AG09309 (cell line): ENCODE measurements at regions not wholly inside any gene's neighbourhood (a gene's known extent, or its start where the extent isn't known, plus 50 kb on each side); places are given as distances from the start of the nearest gene placed in this dataset.
"Not testable (repeated sequence)": the region's sequence is repeated elsewhere in the genome, so short reads cannot be mapped to it uniquely, and the experiment has no call there.

Source experiments
- DNase-seq: peaks from one replicate; pipeline ENCODE4 v3.0.0-alpha.2; 2010; ENCODE audit warnings: low read depth
- H3K4me3 ChIP-seq: 2 replicates; pipeline ENCODE4 v1.5.1; 2011; ENCODE audit warnings: mild to moderate bottlenecking, low read depth, low read length, moderate library complexity; ENCODE audit not compliant: control insufficient read depth
- TF ChIP-seq, protein P1 (sequence below): IDR thresholded peaks from 2 replicates; pipeline ENCODE4 v1.5.1; 2011; ENCODE audit warnings: mild to moderate bottlenecking, low read depth, low read length, inconsistent platforms; ENCODE audit not compliant: insufficient read depth, control insufficient read depth; ENCODE audit errors: missing control alignments

DNA sequence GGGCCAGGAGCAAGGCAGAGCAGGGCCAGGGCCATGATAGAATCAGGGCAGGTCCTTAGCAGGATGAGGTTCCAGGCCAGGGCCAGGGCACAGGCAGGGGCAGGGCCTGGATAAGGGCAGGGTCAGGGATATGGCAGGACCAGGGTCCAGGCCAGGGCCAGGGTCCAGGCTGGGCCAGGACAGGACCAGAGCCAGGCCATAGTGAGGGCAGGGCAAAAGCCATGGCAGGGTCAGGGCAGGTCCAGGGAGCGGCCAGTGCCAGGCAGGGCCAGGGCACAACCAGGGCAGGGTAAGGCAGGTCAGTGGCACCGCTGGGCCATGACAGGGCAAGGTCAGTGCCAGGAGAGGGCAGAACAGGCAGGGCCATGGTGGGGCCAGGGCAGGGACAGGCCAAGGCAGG, 152.2 kb downstream of the LIPI start:
- H3K4me3 ChIP-seq = no peak overlapping the region
- DNase-seq = no peak
- TF ChIP-seq, protein P1, sequence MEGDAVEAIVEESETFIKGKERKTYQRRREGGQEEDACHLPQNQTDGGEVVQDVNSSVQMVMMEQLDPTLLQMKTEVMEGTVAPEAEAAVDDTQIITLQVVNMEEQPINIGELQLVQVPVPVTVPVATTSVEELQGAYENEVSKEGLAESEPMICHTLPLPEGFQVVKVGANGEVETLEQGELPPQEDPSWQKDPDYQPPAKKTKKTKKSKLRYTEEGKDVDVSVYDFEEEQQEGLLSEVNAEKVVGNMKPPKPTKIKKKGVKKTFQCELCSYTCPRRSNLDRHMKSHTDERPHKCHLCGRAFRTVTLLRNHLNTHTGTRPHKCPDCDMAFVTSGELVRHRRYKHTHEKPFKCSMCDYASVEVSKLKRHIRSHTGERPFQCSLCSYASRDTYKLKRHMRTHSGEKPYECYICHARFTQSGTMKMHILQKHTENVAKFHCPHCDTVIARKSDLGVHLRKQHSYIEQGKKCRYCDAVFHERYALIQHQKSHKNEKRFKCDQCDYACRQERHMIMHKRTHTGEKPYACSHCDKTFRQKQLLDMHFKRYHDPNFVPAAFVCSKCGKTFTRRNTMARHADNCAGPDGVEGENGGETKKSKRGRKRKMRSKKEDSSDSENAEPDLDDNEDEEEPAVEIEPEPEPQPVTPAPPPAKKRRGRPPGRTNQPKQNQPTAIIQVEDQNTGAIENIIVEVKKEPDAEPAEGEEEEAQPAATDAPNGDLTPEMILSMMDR = no peak

DNA sequence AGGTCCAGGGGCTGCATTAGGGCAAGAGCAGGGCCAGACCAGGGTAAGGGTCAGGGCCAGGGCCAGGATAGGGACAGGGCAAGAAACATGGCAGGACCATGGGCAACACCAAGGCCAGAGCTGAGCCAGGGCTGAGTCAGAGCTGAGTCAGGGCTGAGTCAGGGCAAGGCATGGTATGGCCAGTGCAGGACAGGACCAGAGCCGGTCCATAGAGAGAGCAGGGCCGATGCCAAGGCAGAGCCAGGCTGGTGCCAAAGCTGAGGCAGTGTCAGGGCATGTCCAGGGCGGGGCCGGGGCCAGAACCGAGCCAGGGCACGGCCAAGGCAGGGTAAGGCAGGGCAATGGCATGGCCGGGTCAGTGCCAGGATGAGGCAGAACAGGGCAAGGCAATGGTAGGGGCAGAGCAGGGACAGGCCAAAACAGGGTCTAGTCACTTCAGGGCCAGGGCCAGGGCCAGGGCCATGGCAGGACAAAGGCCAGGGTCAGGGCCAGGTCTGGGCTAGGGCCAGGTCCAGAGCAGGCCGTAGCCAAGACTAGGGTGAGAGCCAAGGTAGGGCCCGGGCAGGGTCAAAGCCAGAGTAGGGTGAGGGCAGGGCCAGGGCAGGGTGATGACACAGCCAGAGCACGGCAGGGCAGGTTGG, 152.8 kb downstream of the LIPI start:
- DNase-seq, H3K4me3 ChIP-seq: not testable (repeated sequence)

- TF ChIP-seq, protein P1 = no peak
- DNase-seq = no peak
- H3K4me3 ChIP-seq = no peak overlapping the region
Measured at GRCh38 chr21:14057313-14057712, 153.4 kb downstream of the LIPI start.

DNA sequence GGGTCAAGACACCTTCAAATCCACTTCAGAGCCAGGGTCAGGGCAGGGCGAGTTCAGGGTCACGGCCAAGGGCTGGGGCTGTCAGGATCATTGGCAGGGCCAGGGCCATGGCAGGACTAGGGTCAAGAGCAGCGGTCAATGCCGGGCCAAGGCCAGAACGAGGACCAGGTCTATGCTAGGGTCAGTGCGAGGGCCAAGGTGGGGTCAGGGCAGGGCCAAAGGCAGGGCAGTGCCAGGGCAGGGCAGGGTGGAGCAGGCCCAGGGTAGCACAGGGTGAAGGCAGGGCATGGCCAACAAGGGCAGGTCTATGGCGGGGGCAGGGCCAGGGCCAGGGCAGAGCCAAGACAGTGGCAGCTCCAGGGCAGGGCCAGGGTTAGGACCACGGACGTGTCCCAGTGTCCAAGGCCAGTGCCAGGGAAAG, 154.0 kb downstream of the LIPI start:
- TF ChIP-seq, protein P1 = no peak
- no peak overlapping the region for H3K4me3 ChIP-seq
- no peak for DNase-seq

DNA sequence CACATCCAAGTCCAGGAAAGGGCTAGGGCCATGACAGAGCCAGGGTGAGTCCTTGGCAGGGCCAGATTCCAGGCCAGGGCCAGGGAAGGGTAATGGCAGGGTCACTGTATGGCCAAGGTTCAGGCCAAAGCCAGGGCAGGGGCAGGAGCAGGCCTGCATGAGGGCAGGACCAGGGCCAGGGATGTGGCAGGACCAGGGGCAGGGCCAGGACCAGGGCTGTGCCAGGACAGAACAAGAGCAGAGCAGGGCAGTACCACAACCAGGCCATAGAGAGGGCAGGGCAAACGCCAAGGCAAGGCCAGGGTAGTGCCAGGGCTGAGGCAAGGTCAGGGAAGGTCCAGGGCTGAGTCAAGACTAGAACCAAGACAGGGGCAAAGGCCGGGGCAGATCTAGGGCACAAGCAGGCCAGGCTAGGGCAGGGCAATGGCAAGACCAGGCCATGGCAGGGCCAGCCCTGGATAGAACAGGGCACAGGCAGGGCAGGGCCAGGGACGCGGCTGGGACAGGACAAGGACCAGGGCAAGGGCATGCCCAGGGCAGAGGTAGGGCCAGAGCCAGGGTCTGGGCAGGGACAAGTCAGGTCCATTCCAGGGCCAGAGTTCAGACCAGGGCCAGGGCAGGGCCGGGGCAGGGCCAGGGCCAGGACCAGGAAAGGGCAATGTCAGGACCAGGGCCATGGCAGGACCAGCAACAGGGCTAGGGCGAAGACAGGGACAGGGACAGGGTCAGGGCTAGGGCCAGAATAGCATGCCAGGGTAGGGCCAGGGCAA, 154.8 kb downstream of the LIPI start:
- DNase-seq, H3K4me3 ChIP-seq: not testable (repeated sequence)

DNA sequence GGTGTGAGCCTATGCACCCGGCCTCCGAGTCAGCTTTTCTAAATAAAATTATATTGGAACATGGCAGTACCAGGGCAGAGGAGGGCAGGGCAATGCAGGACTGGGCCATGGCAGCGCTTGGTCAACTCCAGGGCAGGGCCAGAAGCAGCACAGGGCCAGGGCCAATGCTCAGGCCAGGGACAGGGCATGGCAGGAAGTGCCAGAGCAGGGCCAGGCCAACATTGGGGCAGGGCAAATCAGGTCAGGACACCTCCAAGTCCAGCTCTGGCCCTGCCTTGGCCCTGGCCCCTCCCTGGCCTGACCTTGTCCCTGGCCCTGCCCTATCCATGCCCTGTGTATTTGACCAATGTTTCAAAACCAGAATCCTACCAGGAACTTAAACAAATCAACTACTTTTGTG, 156.1 kb downstream of the LIPI start:
- no peak overlapping the region for H3K4me3 ChIP-seq
- no peak for DNase-seq
- TF ChIP-seq, protein P1 = no peak

- DNase-seq = no peak
- H3K4me3 ChIP-seq = no peak overlapping the region
- TF ChIP-seq, protein P1 = no peak
Measured at GRCh38 chr21:14050121-14050520, 160.6 kb downstream of the LIPI start.
